ENCODE measurements at regions not wholly inside any gene's neighbourhood (a gene's known extent, or its start where the extent isn't known, plus 50 kb on each side); places are given as distances from the start of the nearest gene placed in this dataset.

GRCh38 chr4:184568770-184569169, 80.5 kb downstream of the CASP3 start (continued):
- TF ChIP-seq HNF1B (CRISPR knock-in tag; IDR thresholded peaks at IDR 0.05) = no peak
- no peak for TF ChIP-seq ZNF670 (CRISPR knock-in tag; IDR thresholded peaks at IDR 0.05; ENCODE audit: borderline replicate concordance)
- TF ChIP-seq ZNF775 (CRISPR knock-in tag; IDR thresholded peaks at IDR 0.05; ENCODE audit: borderline replicate concordance) = no peak
- TF ChIP-seq, protein P1, sequence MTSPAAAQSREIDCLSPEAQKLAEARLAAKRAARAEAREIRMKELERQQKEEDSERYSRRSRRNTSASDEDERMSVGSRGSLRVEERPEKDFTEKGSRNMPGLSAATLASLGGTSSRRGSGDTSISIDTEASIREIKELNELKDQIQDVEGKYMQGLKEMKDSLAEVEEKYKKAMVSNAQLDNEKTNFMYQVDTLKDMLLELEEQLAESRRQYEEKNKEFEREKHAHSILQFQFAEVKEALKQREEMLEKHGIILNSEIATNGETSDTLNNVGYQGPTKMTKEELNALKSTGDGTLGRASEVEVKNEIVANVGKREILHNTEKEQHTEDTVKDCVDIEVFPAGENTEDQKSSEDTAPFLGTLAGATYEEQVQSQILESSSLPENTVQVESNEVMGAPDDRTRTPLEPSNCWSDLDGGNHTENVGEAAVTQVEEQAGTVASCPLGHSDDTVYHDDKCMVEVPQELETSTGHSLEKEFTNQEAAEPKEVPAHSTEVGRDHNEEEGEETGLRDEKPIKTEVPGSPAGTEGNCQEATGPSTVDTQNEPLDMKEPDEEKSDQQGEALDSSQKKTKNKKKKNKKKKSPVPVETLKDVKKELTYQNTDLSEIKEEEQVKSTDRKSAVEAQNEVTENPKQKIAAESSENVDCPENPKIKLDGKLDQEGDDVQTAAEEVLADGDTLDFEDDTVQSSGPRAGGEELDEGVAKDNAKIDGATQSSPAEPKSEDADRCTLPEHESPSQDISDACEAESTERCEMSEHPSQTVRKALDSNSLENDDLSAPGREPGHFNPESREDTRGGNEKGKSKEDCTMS (CRISPR knock-in tag; conservative IDR thresholded peaks at IDR 0.05) = no peak

DNA sequence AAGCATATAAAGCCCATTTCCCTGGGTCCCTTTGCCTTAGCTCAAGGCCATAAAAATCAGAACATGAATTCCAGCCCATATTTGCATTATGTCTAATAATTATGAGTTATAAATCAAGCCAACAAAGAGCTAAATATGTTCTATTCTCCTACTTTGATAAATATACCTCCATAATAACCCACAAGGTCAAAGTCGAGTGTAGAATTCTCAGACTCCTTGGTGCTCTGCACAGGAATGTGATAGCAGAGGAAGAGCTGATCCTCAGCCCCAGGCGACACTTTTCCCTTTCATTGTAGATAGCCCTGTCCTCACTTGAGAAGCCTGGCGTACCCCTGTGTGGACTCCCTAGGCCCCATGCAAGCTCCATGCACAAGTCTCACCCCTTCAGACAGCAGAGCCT, 85.6 kb downstream of the CASP3 start:
- POLR2A ChIA-PET = no interaction called here
- Histone ChIP-seq H3K27me3 (ENCODE audit: control insufficient read depth in 1 of 2, insufficient read depth in 2 of 2, low read length in 2 of 2) (no peaks in the 10 kb centered on the region), H3K9ac (ENCODE audit: insufficient read depth, low read depth, low read length) (no peak overlapping the region), H3K9me3 (ENCODE audit: low read length) (no peaks in the 10 kb centered on the region), H3K27ac (ENCODE audit: extremely low read length, insufficient read depth, low read length) (no peak overlapping the region), H3K4me2 (ENCODE audit: low read depth, low read length) (no peak overlapping the region), H3K4me1 (ENCODE audit: insufficient read depth, low read length) (no peaks in the 10 kb centered on the region), H3K4me3 (replicated peaks in 1 of 3; ENCODE audit: insufficient read depth in 1 of 3, low read depth in 2 of 3, low read length in 3 of 3) (no peak overlapping the region), H4K20me1 (ENCODE audit: insufficient read depth, low read length) (no peaks in the 10 kb centered on the region), H3K79me2 (ENCODE audit: insufficient read depth, low read length) (no peaks in the 10 kb centered on the region), H2AFZ (ENCODE audit: low read length) (no peak overlapping the region), H3K36me3 (replicated peaks in 1 of 2; ENCODE audit: control insufficient read depth in 1 of 2, insufficient read depth in 2 of 2, low read length in 2 of 2) (no peaks in the 10 kb centered on the region)
- no TSS peak for BruUV-seq (replicated peaks)
- DNase-seq (ENCODE audit: low spot score) (no peak), FAIRE-seq (no peak), ATAC-seq (no peak)
- in situ Hi-C loops (cut with HindIII; ENCODE audit: extremely low pct_ligation_motif_present, low pct_unique_long_range_greater_than_20kb) = no loop called here
- TF ChIP-seq ZNF205 (CRISPR knock-in tag; IDR thresholded peaks at IDR 0.05) = no peak
- 73% methylated on average over 3 of the region's 3 CpGs for WGBS (ENCODE audit: low lambda C conversion rate)
- intact Hi-C loops (cut with micrococcal nuclease; ENCODE audit: unreplicated experiment) = no loop called here
- CTCF ChIA-PET (ENCODE audit: low intra/inter-chr PET ratio, low total read pairs) = no interaction called here

Data from HepG2 (cell line).